Hepatocyte (in vitro differentiated cells): ENCODE measurements at regions not wholly inside any gene's neighbourhood (a gene's known extent, or its start where the extent isn't known, plus 50 kb on each side); places are given as distances from the start of the nearest gene placed in this dataset.

Experiments used
- CTCF ChIP-seq: fragments of 200-600 bp; sonication (generic); IDR thresholded peaks from 2 replicates; pipeline ENCODE4 v1.5.1; 2016; ENCODE audit warnings: antibody characterized with exemption, mild to moderate bottlenecking; ENCODE audit not compliant: poor library complexity
- EZH2phosphoT487 ChIP-seq: fragments of 200-600 bp; sonication (generic); IDR thresholded peaks from one replicate; pipeline ENCODE4 v1.6.1; 2018; ENCODE audit warnings: antibody characterized with exemption, mild to moderate bottlenecking, low read depth, moderate library complexity; ENCODE audit not compliant: unreplicated experiment, severe bottlenecking

- TF ChIP-seq CTCF (no peak), EZH2phosphoT487 (no peak)
These were observed 247.4 kb downstream of the ADGRA3 start for GRCh38 chr4:22268350-22269025.
